Adrenal gland (tissue), 9 donors: ENCODE measurements at regions not wholly inside any gene's neighbourhood (a gene's known extent, or its start where the extent isn't known, plus 50 kb on each side); places are given as distances from the start of the nearest gene placed in this dataset.

Experiments
- DNase-seq, 7 donors: peaks; one replicate each; pipeline ENCODE4 v3.0.0-alpha.2; 2019 to 2020
- H3K27ac ChIP-seq, 5 donors: fragments of 200-600 bp; sonication (generic) in 4 of 5; 1 replicate in 3 of 5; 2 replicates in 2 of 5; pipeline versions ENCODE4 v1.5.1 to v1.8.0; 2016 to 2020; ENCODE audit warnings: mild to moderate bottlenecking in 1 of 5
- H3K27me3 ChIP-seq: fragments of 200-600 bp; 2 replicates; pipeline ENCODE4 v1.8.0; 2021
- H3K36me3 ChIP-seq, 2 donors: fragments of 200-600 bp; replicated peaks in 1 of 2; 1 replicate in 1 of 2; 2 replicates in 1 of 2; pipeline versions ENCODE4 v1.5.1 to v1.8.0; 2018 to 2022
- H3K4me1 ChIP-seq, 2 donors: fragments of 200-600 bp; replicated peaks in 1 of 2; 1 replicate in 1 of 2; 2 replicates in 1 of 2; pipeline versions ENCODE4 v1.5.1 to v1.8.0; 2018 to 2021
- H3K4me3 ChIP-seq, 4 donors: fragments of 200-600 bp; sonication (generic) in 3 of 4; one replicate each; pipeline ENCODE4 v1.5.1; 2016 to 2018
- H3K9me3 ChIP-seq, 3 donors: fragments of 200-600 bp; sonication (generic) in 1 of 3; replicated peaks in 1 of 3; 1 replicate in 2 of 3; 2 replicates in 1 of 3; pipeline versions ENCODE4 v1.5.1 to v1.8.0; 2016 to 2021
- CTCF ChIP-seq, 6 experiments: fragments of 450-650 bp in 4 of 6; fragments of 200-600 bp in 2 of 6; sonication (generic) in 1 of 6; IDR thresholded peaks; 1 replicate in 5 of 6; 2 replicates in 1 of 6; pipeline versions ENCODE4 v1.5.1 to v1.8.0; 2016 to 2021; ENCODE audit warnings: antibody characterized with exemption in 6 of 6, mild to moderate bottlenecking in 2 of 6, moderate library complexity in 1 of 6
- POLR2A ChIP-seq, 2 donors: fragments of 450-650 bp; IDR thresholded peaks; one replicate each; pipeline ENCODE4 v1.6.1; 2017; ENCODE audit warnings: antibody characterized with exemption in 2 of 2, mild to moderate bottlenecking in 2 of 2, moderate library complexity in 1 of 2
- WGBS, 4 donors: extraction: QIAGEN DNeasy Blood & Tissue Kit in 2 of 4; methylation state at CpG; one replicate each; pipeline versions ENCODE4 v1.1.5 to v1.1.7; 2013 to 2017; 5-methylcytosine and 5-hydroxymethylcytosine counted together
- intact Hi-C, 2 donors: fragments of 100-400 bp; cut with DNase I; formaldehyde crosslinking; loops; one replicate each; pipeline versions ENCODE4 v1.14.1 to v1.15.0; 2022 to 2023
- donor health status: healthy with polysubstance abuse.
- donor health status: Bipolar disorder and iron deficiency.
- donor health status: DM: yes; HTN: yes; CAD: no.
- donor health status: DM: no; HTN: no; CAD: no.
- donor health status: DM: no; HTN: no; CAD: no.

GRCh38 chr10:108638225-108638624, 1285.1 kb downstream of the XPNPEP1 start:
- intact Hi-C loops: no loop called here
- H3K4me3 ChIP-seq: no peak overlapping the region
- no peaks in the 10 kb centered on the region for H3K36me3 ChIP-seq
- H3K27me3 ChIP-seq: no peaks in the 10 kb centered on the region
- WGBS, 4 donors: 64 to 80% (median 75%) methylated on average over 3 of the region's 3 CpGs
- H3K27ac ChIP-seq: no peak overlapping the region
- H3K4me1 ChIP-seq: no peaks in the 10 kb centered on the region
- H3K9me3 ChIP-seq: no peaks in the 10 kb centered on the region
- no peak for TF ChIP-seq CTCF (IDR thresholded peaks at IDR 0.05)
- DNase-seq: no peak

- H3K27ac ChIP-seq: no peak overlapping the region
- intact Hi-C loops: no loop called here
- no peak overlapping the region for H3K4me3 ChIP-seq
- no peaks in the 10 kb centered on the region for H3K4me1 ChIP-seq
- H3K36me3 ChIP-seq: no peaks in the 10 kb centered on the region
- WGBS, 4 donors: 57 to 69% (median 62%) methylated on average over 2 of the region's 2 CpGs
- no peak for DNase-seq
- H3K27me3 ChIP-seq: no peaks in the 10 kb centered on the region
- no peaks in the 10 kb centered on the region for H3K9me3 ChIP-seq
- TF ChIP-seq CTCF (IDR thresholded peaks at IDR 0.05) (no peak), POLR2A (IDR thresholded peaks at IDR 0.05) (no peak)
These were observed 1290.3 kb downstream of the XPNPEP1 start for GRCh38 chr10:108633046-108633445.

GRCh38 chr10:108632144-108632543, 1291.2 kb downstream of the XPNPEP1 start:
- no peak for TF ChIP-seq CTCF (IDR thresholded peaks at IDR 0.05)
- TF ChIP-seq POLR2A (IDR thresholded peaks at IDR 0.05): no peak
- H3K36me3 ChIP-seq: no peaks in the 10 kb centered on the region
- H3K27me3 ChIP-seq: no peaks in the 10 kb centered on the region
- H3K4me3 ChIP-seq: no peak overlapping the region
- intact Hi-C loops: no loop called here
- no peaks in the 10 kb centered on the region for H3K4me1 ChIP-seq
- H3K27ac ChIP-seq: no peak overlapping the region
- 41 to 60% (median 47%) methylated on average over 1 of the region's 1 CpG for WGBS, 4 donors
- DNase-seq: no peak
- H3K9me3 ChIP-seq: no peaks in the 10 kb centered on the region

GRCh38 chr10:108631332-108631731, 1292.0 kb downstream of the XPNPEP1 start:
- no peaks in the 10 kb centered on the region for H3K36me3 ChIP-seq
- H3K4me3 ChIP-seq: no peak overlapping the region
- TF ChIP-seq CTCF (IDR thresholded peaks at IDR 0.05) (no peak), POLR2A (IDR thresholded peaks at IDR 0.05) (no peak)
- intact Hi-C loops: no loop called here
- no peak overlapping the region for H3K27ac ChIP-seq
- no peaks in the 10 kb centered on the region for H3K27me3 ChIP-seq
- DNase-seq: no peak
- H3K9me3 ChIP-seq: no peaks in the 10 kb centered on the region
- WGBS, 4 donors: 61 to 76% (median 63%) methylated on average over 2 of the region's 2 CpGs
- H3K4me1 ChIP-seq: no peaks in the 10 kb centered on the region
